ENCODE measurements at regions not wholly inside any gene's neighbourhood (a gene's known extent, or its start where the extent isn't known, plus 50 kb on each side); places are given as distances from the start of the nearest gene placed in this dataset.

DNA sequence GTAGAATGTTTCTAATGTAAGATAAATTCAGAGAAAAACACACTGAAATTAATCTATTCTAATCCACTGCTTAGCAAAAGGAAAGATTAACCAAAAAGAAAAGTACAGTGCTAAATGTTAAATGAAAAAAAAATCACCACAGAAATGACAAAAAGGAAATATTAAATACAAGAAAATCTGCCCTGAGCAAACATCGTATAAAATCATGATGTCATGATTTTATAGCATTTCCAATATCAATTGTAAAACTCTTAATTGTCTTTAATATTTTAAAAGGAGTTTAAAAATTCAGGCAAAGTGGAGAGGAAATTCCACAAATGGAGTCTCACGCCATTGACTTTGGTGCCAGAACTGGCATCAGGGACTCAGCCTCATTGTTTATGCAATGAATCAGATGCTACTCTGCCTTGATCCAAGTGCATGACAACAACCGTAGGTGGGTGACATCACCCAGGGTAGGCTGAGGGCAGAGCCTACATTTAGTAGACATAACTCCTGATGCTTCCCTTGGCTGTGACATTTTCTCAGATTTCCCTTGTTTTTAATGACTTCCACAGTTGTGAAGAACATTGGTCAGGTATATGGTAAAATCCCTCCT is 696.8 kb downstream of the SEMA5A start:
- H3K27ac ChIP-seq (ENCODE audit: low read depth, low read length), result no peak overlapping the region
- peaks cover 5 to 19% of the 10 kb centered on the region in 2 experiments; a peak in 2 of 4 replicates for H3K9me3 ChIP-seq (ENCODE audit: control insufficient read depth in 1 of 2, insufficient read depth in 1 of 2, low read depth in 1 of 2, low read length in 2 of 2)
- ChIA-PET RAD21 (ENCODE audit: low non-redundant PET in 1 of 2, low total read pairs in 2 of 2, uncharacterized antibody in 2 of 2, unreplicated experiment in 2 of 2) (no interaction called here), CTCF (no interaction called here), POLR2A (no interaction called here)
- H3K4me1 ChIP-seq (ENCODE audit: control insufficient read depth in 1 of 2, insufficient read depth in 2 of 2, low read length in 2 of 2), result no peaks in the 10 kb centered on the region
- H3K9me2 ChIP-seq (ENCODE audit: insufficient read depth), result no peaks in the 10 kb centered on the region
- no peak for DNase-seq (ENCODE audit: low read depth, low spot score)
- no peak overlapping the region for H3K4me3 ChIP-seq (replicated peaks in 1 of 2; ENCODE audit: low read depth in 1 of 2, low read length in 2 of 2)
- no peak for ATAC-seq
- H4K20me1 ChIP-seq (ENCODE audit: insufficient read depth), result no peaks in the 10 kb centered on the region
- H3K27me3 ChIP-seq (ENCODE audit: insufficient read depth, low read length), result no peaks in the 10 kb centered on the region
- no TSS peak for BruUV-seq (replicated peaks)
- intact Hi-C loops (cut with micrococcal nuclease), result no loop called here
- no peaks in the 10 kb centered on the region for H3K79me2 ChIP-seq (ENCODE audit: insufficient read depth, low read length)
- no peak for TF ChIP-seq TCF7L2 (IDR thresholded peaks at IDR 0.05; ENCODE audit: borderline replicate concordance, extremely low read depth, insufficient read depth, insufficient read length)
- no peak for TF ChIP-seq FOSL1 (IDR thresholded peaks at IDR 0.05; ENCODE audit: low read depth)
- TF ChIP-seq, protein P1, sequence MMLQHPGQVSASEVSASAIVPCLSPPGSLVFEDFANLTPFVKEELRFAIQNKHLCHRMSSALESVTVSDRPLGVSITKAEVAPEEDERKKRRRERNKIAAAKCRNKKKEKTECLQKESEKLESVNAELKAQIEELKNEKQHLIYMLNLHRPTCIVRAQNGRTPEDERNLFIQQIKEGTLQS (IDR thresholded peaks at IDR 0.05), result no peak
- H2AFZ ChIP-seq (ENCODE audit: low read depth, low read length, poor library complexity, severe bottlenecking), result no peak overlapping the region
- no peak overlapping the region for H3K9ac ChIP-seq (ENCODE audit: low read length)
- H3K36me3 ChIP-seq (ENCODE audit: control insufficient read depth in 1 of 2, insufficient read depth in 2 of 2, low read length in 2 of 2), result no peaks in the 10 kb centered on the region
- H3K4me2 ChIP-seq (ENCODE audit: low read length), result no peak overlapping the region

- H3K27me3 ChIP-seq (ENCODE audit: insufficient read depth, low read length), result no peaks in the 10 kb centered on the region
- POLR2A ChIA-PET, result no interaction called here
- H4K20me1 ChIP-seq (ENCODE audit: insufficient read depth), result no peaks in the 10 kb centered on the region
- no peaks in the 10 kb centered on the region for H3K79me2 ChIP-seq (ENCODE audit: insufficient read depth, low read length)
- RAD21 ChIA-PET (ENCODE audit: low non-redundant PET in 1 of 2, low total read pairs in 2 of 2, uncharacterized antibody in 2 of 2, unreplicated experiment in 2 of 2), result no interaction called here
- no peaks in the 10 kb centered on the region for H3K36me3 ChIP-seq (ENCODE audit: control insufficient read depth in 1 of 2, insufficient read depth in 2 of 2, low read length in 2 of 2)
- intact Hi-C loops (cut with micrococcal nuclease), result no loop called here
- no peak overlapping the region for H3K9ac ChIP-seq (ENCODE audit: low read length)
- ATAC-seq (no peak), DNase-seq (ENCODE audit: low read depth, low spot score) (no peak)
- CTCF ChIA-PET, result no interaction called here
- H3K9me3 ChIP-seq (ENCODE audit: control insufficient read depth in 1 of 2, insufficient read depth in 1 of 2, low read depth in 1 of 2, low read length in 2 of 2), result peaks cover 5 to 13% of the 10 kb centered on the region in 2 experiments; a peak in 2 of 4 replicates
- no peaks in the 10 kb centered on the region for H3K4me1 ChIP-seq (ENCODE audit: control insufficient read depth in 1 of 2, insufficient read depth in 2 of 2, low read length in 2 of 2)
- no peak overlapping the region for H3K4me2 ChIP-seq (ENCODE audit: low read length)
- TF ChIP-seq SIN3A (IDR thresholded peaks at IDR 0.05; ENCODE audit: low read depth), result no peak
- TF ChIP-seq EGR1 (IDR thresholded peaks at IDR 0.05; ENCODE audit: low read depth), result no peak
- TF ChIP-seq CEBPB (IDR thresholded peaks at IDR 0.05; ENCODE audit: low read depth), result no peak
- TF ChIP-seq MAX (IDR thresholded peaks at IDR 0.05), result no peak
- TF ChIP-seq POLR2AphosphoS5 (IDR thresholded peaks at IDR 0.05; ENCODE audit: low read depth, low read length), result no peak
- no peak for TF ChIP-seq ZNF274 (IDR thresholded peaks at IDR 0.05; ENCODE audit: low read depth, low read length)
- no peak overlapping the region for H3K27ac ChIP-seq (ENCODE audit: low read depth, low read length)
- no peak overlapping the region for H2AFZ ChIP-seq (ENCODE audit: low read depth, low read length, poor library complexity, severe bottlenecking)
- no peaks in the 10 kb centered on the region for H3K9me2 ChIP-seq (ENCODE audit: insufficient read depth)
- BruUV-seq (replicated peaks), result no TSS peak
- no peak overlapping the region for H3K4me3 ChIP-seq (replicated peaks in 1 of 2; ENCODE audit: low read depth in 1 of 2, low read length in 2 of 2)
These were observed 694.8 kb downstream of the SEMA5A start for GRCh38 chr5:8851101-8851500.
